CD4-positive, alpha-beta T cell treated with Interleukin-21 for 1 hour (primary cell): ENCODE measurements at regions not wholly inside any gene's neighbourhood (a gene's known extent, or its start where the extent isn't known, plus 50 kb on each side); places are given as distances from the start of the nearest gene placed in this dataset.
"Not testable (repeated sequence)": the region's sequence is repeated elsewhere in the genome, so short reads cannot be mapped to it uniquely, and the experiment has no call there.

Experiments used
- DNase-seq: peaks from one replicate; pipeline ENCODE4 v3.0.0-alpha.2; 2020

DNA sequence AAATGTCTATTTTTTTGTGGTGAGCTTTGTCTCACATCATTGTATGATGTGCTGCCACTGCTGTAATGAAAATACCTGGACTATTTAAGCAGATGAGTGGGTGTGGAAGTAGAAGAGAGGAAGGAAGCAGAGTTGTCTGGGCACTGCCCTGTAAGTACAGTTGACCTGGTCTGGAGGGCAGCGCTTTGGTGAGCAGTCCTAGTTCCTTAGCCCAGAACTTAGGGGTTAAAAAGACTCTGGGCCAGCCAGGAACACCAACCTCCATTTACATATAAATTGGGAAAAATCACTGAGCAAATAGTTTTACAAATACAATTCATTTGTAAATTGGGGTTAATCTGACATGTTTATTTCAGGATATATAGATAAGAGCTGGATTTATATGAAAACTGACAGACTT lies 347.1 kb upstream of the FAT1 start:
- DNase-seq, result no peak

DNA sequence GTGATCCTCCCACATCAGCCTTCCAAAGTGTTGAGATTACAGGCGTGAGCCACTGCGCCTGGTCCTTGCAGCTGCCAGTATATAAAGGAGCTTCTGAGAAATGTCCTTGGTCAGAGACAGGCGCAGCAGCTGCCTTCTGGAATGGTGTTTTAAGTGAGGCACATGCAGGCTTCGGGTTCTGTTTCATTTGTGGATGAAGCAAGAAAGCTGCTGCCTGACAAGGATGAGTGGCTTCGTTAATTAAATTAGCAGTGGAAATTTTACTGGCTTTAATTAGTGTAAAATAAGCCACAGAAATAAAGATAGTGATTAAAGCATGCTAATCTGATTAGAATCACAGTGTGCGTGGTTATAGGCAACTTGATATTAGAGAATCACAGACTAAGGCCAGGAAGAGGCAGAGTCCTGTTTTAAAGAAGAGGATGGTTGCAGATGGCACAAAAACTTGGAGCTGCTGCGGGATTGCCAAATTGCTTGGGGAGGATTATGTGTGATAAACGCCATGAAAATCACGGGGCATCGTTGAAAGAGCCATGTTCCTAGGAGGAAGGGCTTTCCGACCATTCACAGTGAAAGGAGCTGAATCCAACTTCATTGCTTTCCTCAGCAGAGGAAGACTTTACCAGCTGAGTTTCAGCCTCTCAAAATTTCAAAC lies 348.4 kb upstream of the FAT1 start:
- DNase-seq, result no peak

DNA sequence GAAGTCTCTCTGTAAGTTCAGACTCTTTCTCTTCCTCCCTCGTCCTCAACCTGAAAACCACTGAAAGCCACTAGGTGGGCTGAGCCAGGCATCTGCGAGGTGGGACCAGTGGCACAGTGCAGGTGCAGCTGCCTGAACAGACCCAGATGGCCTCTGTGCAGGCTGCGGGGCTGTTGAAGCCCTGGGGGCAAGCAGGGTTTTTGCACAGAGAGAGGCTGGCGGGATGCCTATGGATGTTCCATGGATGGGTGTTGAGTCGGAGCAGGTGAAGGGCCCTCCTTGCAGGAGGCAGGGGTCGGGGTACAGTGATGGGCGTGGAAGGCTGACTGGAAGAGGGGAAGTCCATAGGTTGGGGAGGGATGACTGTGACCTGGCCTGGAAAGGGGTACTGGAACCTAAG lies 350.2 kb upstream of the FAT1 start:
- DNase-seq, result no peak

DNA sequence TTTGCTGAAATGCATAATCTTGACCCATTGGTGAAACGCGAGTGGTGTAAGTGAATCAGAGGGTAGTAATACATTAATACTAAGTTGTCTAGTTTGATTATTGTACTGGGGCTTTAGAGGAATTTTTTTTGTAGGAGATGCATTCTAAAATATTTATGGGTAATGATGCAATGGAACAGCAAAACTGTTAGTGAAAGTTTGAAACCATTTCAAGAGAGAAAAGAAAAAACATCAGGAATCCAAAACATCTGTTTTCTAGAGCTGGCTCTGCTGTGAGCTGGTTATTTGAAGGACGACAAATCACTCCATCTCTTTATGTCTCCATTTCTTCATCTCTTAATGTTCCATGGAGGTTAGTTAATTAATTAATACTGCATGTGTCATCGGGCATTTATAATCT lies 351.9 kb upstream of the FAT1 start:
- no peak for DNase-seq

DNA sequence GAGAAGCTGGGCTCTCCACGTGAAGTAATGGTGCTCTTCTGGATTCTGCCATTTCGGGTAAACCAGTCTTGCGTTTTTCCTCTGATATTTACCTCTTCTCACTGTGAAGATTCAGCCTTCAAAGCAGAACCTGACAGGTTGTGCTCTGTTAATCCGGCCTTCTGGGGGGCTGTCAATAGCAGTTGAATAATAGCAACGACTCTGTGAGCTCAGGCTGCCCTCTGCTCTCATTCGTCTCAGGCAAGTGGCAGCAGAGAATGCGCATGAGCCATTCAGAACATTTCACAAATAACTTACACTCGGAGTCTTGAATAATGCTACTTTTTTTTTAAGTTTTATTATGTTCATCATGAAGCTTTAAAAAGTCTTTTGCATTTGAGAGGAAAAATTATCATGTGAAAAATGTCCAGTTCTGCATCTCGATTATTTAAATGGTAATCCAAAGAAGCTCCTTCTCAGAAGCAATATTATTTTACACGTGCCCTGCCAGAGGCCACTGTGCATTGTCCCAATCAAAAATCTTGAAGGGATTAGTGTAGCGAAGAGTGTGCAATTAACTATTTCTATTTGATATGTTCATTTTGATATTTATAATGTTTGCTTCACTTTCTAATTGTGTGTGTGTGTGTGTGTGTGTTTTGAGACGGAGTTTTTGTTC lies 354.2 kb upstream of the FAT1 start:
- DNase-seq, result no peak

DNA sequence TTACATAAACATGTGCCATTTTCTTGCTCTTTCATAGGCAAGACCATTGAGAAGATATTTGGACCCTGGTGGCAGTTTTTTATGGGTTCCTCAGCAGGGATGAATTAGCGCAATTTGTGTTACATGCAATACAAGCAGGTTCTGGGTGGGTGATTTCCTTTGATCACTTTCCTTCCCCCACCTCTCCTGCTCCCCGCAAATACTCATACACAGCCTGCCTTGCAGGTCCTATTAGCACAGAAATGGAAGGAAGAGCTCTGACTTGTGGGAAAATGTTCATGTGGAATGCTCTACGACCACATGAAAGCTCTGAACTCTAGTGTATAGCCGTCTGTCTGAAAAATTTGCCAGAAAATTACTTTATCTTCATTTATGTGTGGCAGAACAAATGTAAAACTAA lies 361.0 kb upstream of the FAT1 start:
- no peak for DNase-seq

DNA sequence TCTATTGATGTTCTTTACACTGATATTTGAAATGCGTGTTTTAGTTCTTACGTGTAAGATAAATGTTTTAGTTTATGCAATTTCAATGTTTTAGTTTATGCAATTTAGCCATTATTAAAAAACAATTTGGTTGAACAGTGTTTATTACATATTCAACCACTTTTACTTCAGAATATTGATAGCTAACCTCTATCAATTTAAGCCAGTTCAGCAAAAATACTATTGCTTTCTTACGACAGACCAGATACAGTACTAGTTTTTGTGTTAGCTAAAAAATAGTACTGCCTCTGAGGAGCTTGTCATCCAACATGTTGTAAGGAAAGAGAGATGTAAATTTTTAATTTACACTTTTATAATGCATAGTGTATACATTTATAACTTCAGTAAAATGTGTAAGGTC lies 361.7 kb upstream of the FAT1 start:
- no peak for DNase-seq

DNA sequence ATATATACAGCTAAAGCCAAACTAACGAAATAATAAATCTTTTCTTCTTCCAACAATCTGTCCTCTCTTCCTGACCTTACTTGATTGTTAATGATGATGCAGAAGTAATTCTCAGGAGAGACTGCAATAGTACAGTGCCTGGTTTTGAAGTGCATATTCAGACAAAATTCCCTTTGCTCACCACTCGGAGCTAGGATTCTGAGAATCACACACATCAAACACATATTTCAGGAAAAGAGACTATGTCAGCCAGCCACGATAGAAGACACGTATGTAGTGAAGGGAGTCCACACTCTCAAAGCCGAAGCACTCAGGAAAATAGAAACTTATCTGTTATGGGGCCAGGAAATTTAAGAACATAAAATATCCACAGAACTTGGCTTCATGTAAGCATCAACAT lies 362.5 kb upstream of the FAT1 start:
- no peak for DNase-seq

DNA sequence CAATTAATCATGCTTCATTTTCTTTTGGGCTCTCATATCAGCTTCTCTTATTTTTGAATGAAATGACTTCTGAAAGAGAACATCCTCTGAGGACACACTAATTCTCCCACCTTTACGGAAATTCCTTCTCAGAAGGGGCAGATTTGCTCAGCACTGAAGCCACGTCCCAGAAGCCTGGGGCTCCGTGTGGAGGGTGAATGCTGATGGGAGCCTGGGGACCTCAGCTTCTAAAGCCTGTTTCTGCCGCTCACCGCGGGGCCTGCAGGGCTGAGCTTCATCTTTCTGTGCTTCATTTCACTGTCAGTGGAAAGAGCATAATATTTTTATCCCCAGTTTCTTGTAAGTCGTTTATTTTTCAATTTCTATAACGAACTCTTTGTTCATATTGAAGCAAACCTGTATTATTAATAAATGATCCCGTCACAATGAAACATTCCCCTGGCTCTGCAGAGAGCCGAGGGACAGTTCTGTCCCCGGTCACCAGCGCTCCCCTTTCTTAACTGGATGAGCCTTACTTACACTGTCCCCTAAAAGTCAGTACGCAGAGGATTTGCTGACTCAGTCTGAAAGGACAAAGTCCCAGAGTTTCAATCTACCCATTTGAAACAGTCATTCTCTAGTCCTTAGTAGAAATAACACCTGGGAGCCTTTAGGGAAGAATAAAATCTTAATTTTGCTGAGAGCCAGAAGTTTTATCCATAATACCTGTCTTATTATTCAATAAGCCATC lies 364.6 kb upstream of the FAT1 start:
- DNase-seq, result no peak

DNA sequence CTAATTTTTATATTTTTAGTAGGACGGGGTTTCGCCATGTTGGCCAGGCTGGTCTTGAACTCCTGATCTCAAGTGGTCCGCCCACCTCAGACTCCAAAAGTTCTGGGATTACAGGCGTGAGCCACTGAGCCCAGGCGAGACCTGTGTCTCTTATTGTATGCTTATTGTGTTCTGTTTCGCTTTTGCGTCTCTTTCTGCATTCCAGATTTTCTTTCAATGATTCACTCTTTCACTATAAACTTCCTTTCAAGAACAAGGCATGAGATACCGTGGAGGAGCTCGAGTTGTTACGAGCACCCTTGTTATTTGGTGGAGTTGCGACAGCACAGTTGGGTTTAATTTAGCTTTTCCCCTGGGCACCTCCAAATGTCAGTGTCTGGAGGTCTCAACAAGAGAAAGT lies 366.7 kb upstream of the FAT1 start:
- DNase-seq, result no peak

DNA sequence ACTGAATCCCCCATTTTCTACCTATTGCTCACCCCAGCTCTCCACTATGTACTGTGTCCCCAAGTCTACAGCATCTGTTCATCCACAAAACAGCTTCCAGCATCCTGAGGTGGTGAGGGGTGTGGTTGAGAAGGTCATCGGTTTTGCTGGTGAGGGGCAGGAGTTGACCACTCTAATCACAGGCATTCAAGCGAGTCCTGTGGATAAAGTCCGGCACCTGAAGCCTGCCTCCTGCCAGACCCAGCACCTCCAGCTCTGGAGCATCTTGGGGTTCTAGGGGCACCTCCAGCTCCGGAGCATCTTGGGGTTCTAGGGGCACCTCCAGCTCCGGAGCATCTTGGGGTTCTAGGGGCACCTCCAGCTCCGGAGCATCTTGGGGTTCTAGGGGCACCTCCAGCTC lies 367.2 kb upstream of the FAT1 start:
- DNase-seq, result not testable (repeated sequence)

DNA sequence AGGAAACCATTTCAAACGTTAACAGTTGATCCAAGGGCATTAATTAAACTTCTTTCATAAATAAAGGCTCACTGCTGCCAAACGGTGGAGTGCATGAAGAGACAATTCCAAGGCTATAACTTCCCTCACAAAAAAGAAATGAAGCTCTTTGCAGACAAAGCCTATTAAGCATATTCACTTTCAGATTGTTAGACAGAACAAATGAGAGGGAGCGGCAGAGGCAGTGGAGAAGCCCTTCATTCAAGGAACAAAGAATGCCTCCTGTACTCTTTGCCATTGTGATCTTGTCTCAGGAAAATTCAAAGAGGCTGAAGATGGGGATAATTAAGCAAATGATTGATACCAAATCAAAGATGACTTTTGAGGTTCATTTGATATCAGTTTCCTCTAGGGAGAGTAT lies 370.5 kb upstream of the FAT1 start:
- no peak for DNase-seq

DNA sequence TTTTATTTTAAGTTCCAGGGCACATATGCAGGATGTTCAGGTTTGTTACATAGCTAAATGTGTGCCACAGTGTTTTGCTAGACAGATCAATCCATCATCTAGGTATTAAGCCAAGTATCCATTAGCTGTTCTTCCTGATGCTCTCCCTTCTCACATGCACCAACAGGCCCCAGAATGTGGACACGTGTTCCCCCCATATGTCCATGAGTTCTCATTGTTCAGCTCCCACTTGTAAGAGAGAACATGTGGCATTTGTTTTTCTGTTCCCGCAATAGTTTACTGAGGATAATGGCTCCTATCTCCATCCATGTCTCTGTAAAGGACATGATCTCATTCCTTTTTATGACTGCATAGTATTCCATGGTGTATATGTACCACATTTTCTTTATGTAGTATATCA lies 374.8 kb upstream of the FAT1 start:
- DNase-seq, result no peak

DNA sequence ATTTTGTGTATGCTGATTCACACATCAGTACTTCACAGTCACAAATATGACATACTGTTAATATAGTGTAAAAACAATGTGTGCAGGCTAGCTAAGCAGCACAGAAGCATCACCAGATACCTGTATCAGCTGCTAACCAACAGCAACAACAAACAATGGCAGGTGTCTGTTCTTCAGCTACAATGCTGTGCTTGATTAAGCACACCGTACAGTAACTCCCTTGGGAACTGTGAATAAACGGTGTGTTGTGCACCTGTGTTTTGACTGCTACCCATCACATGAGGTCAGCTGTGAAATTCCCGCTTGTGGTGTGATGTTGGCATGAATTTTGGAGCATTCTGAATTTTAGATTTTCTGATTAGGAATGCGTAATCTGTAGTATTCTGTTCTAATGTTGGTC lies 379.7 kb upstream of the FAT1 start:
- no peak for DNase-seq

DNA sequence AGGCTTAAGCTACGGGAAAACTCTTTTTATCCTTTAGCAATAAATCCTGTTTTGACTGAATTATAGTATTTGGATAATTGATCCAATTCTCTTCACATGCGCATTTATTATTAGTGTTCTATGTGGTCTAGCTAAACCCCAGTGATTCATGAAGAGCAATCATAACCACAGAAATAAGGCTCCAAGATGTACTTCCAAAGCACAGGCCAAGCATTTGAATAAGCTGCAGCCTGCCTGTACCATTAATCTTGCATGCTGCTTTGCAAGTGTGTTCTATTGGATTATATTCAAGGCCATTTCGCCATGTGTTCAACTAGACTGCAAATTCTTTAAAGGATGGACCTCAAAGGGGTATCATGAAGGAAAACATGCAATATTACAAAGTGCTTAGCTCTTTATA lies 385.2 kb upstream of the FAT1 start:
- no peak for DNase-seq

DNA sequence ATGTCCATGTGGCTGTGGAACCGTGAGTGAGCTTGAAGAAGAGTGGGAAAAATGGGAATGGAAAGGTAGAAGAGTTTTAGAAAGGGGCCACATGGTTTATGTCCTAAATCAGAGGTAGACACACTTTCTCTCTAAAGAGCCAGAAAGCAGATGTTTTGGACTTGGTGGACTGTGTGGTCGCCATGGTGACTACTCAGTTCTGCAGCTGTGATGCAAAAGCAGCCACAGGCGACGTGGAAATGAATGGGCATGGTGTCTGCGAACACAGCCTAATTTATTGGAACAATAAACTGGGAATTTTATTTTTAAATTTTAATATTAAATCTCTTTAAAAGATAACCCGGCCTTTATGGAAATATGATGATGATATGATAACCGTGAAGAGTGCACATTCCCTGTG lies 386.0 kb upstream of the FAT1 start:
- DNase-seq, result no peak

DNA sequence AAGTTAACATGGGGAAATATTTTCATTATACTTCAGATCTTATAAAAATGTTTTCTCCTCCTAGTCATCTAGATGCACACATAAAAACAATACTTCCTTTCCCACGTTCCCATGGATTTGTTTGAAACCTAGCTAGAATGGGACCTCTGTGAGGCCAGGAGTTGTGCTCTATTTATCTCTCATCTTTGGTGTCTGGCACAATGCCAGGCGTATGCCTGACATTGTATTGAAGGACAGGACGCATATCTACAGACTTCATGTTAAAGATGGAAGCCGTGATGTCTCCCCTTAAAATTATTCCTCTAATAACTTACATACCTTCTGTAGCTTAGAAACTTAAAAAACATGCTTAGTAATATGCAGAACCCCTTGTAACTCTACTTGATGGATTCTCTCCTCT lies 394.5 kb upstream of the FAT1 start:
- DNase-seq, result no peak

DNA sequence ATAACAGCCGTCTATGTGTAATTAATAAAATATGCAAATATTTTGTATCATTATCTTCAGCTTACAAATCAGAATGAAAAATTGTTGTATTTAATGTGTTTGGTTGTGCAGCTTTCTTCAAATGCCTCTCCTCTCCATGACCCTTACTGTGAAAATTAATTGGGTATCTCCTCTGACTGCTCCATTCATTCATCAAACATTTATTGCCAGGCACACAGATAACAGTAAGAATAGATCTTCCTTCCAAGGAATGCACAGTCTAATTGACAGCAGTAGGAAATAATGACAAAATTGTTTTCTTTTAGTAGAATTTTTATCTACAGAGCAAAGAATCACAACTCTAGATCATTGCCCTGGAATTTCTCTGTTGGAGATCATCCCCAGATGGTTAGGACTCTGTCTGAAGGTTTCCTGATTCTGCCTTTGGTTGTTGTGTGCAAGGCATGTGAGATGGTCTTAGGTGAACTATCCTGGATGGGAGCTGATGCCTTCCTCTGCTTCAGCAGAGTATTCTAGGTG lies 395.0 kb upstream of the FAT1 start:
- no peak for DNase-seq

DNA sequence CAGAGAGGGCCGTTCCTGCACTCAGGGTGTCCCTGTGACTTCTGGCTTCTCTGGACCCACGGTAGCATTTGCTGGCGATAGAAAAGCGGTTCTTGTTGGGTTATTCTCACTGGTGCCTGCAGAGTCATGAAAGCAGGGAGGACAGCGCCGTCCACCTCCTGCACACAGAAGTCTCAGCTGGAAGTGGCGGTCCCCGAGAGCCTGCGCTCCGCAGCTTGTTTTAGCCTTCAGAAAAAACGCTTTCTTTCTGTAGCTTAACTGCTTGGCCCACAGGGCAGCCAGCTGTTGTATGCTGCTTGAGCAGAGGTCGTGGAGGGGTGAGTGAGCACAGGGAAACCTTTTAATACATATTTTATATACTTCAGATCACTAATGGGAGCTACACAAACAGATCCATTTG lies 400.7 kb upstream of the FAT1 start:
- DNase-seq, result no peak

DNA sequence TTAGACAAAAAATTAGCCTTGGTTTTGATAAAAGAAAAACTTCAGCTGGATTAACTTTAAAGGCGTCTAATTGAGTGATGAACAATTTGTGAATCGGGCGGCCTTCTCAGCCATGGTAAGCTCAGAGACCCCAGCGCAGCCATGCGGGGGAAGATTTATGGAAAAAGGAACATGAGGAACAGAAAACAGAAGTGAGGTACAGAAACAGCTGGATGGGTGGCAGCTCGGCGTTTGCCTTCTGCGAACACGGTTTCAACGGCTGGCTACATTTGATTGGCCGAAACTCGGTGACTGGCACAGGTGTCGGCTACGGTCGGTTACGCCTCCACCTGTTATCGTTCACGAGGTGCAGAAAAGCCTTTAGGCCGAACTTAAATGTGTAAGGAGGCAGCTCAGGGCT lies 401.4 kb upstream of the FAT1 start:
- no peak for DNase-seq

DNA sequence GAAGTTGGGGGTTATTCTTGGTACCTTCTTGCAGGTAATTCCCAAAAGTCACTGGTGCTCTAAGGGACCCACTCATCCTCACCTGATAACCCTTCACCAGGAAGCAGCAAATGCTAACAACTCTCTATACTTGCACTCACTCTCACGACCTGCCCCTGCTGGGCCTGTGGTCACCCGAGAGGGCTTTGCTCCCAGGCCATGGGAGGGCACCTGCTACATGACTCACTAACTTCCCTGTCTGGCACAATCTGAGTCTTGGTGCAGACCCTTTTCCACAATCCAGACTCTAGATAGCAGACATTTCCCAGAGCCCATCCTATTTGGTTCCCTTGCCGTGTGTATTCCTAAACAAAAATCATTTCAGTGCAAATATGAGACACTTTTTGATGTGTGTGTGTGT lies 403.8 kb upstream of the FAT1 start:
- DNase-seq, result no peak

DNA sequence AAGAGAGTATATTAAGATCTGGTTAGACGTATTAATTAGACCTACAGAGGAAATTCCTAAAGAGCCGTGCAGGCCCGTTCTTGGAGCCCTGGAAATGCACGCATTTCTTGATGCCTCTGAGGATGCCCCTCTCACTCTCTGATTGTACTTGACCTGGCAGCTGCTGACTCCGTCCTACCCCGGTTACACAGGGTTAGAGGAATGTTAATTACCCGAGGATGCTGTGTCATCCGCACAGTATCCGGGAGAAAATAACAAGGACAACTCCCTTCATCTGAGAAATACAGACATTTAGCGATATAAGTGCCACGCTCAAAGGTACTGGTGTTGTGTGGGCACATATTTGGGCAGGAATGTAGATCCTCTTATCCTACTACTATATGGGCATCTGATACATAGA lies 404.6 kb upstream of the FAT1 start:
- no peak for DNase-seq

DNA sequence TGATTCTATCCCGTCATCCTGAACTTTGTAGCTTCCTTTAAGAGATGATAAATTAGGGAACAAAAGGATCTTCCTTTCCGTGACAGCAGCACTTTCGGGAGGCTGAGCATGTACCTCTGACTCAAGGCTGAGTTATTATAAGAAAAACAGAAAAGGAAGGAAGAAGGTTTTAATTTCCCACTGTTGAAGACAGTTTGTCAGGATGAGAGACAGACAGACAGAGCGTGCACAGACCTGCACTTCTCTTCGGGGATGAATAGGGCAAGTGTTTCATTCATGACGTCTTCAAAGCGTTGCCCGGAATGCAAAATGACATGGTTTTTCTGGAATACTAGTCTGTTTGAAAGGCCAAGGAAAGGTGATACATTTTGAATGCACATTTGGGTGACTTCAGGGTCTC lies 405.3 kb upstream of the FAT1 start:
- DNase-seq, result no peak

DNA sequence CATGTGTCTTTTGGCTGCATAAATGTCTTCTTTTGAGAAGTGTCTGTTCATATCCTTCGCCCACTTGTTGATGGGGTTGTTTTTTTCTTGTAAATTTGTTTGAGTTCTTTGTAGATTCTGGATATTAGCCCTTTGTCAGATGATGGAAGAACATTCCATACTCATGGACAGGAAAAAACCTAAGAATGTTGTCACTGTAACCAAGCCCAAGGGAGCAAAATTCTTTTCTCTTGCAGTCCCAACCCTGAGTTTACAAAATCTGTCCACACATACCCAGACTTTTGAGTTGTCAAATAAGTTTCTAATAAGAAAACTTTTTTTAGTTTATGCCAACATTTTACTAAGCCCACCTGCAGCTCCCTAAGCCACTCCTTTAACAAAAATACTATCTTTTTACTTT lies 408.2 kb upstream of the FAT1 start:
- DNase-seq, result not testable (repeated sequence)
